HG02885 (cell line): ENCODE measurements at regions not wholly inside any gene's neighbourhood (a gene's known extent, or its start where the extent isn't known, plus 50 kb on each side); places are given as distances from the start of the nearest gene placed in this dataset.

Experiments used
- ATAC-seq: cut with Tn5 transposase; IDR thresholded peaks from one replicate; pipeline ENCODE4 v1.9.1; 2021; ENCODE audit warnings: mild to moderate bottlenecking; ENCODE audit not compliant: unreplicated experiment, poor library complexity

- peak; percentile 13 for ATAC-seq
Measured at GRCh38 chr12:92650228-92650822, 52.5 kb upstream of the PLEKHG7 start.

GRCh38 chr12:92649511-92650227 is 53.1 kb upstream of the PLEKHG7 start:
- ATAC-seq, result peak; percentile 92

GRCh38 chr12:92648242-92649031 is 54.4 kb upstream of the PLEKHG7 start:
- ATAC-seq, result no peak

DNA sequence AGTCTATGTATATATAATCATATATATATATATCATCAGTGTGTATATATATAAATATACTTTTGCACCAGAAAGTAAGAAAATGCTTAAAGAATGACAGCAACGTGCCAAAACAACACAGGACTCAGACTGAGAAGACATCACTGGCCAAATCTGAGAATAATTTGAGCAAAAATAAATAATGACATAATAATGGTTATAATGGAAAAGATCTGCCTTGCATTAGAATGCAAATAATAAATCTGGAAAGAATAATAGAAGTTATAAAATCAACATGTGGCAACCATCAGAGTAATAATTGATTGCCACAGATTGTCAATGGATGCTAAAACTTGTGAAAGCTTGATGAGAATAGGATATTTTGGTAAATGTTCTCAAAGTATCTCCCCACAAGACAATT is 61.5 kb upstream of the PLEKHG7 start:
- no peak for ATAC-seq

DNA sequence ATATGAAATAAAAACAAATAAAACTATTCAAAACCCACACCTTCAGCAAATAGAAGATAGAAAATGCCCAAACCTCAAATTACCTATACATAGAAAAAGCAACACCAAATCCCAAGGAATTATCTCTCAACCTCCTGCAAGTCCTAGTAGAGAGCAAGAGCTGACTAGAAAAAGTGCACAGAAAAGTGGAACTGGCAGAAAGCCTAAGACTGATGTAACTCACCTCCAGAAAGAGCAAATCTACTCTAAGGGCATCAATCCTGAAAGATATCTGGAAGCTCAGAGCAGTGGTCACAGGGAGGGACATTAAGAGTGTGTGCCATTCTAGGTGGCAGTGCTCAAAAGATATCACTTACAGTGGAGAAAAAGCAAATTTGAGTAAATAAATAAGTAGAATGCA is 62.1 kb upstream of the PLEKHG7 start:
- ATAC-seq, result no peak

- no peak for ATAC-seq
Measured at GRCh38 chr12:92639017-92639416, 63.8 kb upstream of the PLEKHG7 start.

GRCh38 chr12:92634730-92635129 is 68.1 kb upstream of the PLEKHG7 start:
- ATAC-seq, result no peak

DNA sequence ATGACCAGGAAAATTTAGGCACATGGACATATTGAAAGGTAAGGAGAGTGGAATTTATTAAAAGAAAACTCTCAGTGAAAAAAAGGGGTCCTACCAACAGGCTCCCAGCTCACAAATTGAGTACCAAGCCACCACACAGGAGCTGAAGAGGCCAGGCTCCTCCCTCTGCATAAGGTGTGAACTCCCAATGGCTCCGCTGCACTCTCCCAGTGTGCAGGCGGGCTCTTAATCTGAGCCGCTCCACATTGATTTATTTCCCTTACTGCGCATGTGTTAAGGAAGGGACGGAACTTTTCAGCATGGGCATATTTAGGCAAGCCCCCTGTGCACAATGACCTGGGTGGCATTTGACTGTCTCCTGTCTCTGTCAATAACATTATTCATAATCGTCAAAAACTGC is 68.6 kb upstream of the PLEKHG7 start:
- no peak for ATAC-seq

GRCh38 chr12:92630968-92631367 is 71.8 kb upstream of the PLEKHG7 start:
- no peak for ATAC-seq

DNA sequence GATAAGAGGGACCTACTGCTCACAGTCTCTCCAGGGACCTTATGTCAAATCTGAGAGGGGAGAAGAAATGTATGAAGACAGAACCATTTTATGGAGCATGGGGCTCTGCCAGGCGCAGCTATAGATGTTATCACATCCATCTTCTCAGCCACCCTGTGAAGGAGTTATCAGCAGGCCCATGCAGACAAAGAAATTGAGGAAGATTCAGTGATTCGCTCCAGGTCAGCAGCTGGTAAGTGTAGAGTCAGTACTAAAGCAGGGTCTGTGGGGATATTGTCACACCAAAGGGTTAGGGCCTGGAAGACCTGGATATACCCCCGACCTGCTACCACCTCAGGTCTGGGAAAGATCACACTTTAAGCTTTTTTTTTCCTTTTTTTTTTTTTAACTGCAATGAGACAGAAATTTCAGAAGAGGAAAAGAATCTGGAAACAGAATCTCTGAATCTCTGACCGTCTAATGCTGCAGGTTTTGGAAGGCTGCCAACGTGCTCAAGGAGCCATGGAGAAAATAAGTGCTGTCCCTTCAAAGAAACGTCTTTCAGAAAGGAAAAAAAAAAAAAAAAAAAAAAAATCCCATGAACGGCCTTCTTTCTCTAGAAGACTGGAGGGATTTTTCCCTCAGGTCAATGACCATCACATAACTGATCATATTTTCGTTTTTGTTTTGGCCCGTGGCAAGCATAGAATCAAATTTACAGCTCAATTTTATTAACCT is 73.3 kb upstream of the PLEKHG7 start:
- no peak for ATAC-seq

- ATAC-seq, result no peak
Measured at GRCh38 chr12:92628476-92628875, 74.3 kb upstream of the PLEKHG7 start.

GRCh38 chr12:92627511-92627910 is 75.3 kb upstream of the PLEKHG7 start:
- ATAC-seq, result no peak

- no peak for ATAC-seq
Measured at GRCh38 chr12:92625639-92626310, 77.0 kb upstream of the PLEKHG7 start.

GRCh38 chr12:92624236-92624635 is 78.6 kb upstream of the PLEKHG7 start:
- no peak for ATAC-seq

GRCh38 chr12:92623386-92623785 is 79.4 kb upstream of the PLEKHG7 start:
- ATAC-seq, result no peak

GRCh38 chr12:92621833-92622232 is 81.0 kb upstream of the PLEKHG7 start:
- no peak for ATAC-seq

DNA sequence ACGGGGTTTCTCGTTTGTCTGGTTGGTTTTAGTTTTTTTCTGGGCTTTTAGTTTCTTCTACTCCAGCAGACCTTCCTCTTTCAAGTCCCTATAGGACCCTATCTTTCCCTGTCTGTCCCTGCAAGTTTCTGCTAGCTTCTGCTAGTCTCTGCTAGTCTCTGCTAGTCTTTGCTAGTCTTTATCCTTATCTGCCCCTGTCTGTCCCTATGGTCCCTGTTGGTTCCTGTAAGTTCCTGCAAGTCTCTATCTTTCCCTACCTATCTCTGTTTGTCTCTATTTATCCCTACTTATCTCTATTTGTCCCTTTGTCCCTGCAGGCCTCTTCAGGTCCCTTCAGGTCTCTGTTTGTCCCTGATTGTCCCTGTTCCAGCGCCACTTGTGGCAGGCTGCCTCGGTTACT is 81.5 kb upstream of the PLEKHG7 start:
- no peak for ATAC-seq

DNA sequence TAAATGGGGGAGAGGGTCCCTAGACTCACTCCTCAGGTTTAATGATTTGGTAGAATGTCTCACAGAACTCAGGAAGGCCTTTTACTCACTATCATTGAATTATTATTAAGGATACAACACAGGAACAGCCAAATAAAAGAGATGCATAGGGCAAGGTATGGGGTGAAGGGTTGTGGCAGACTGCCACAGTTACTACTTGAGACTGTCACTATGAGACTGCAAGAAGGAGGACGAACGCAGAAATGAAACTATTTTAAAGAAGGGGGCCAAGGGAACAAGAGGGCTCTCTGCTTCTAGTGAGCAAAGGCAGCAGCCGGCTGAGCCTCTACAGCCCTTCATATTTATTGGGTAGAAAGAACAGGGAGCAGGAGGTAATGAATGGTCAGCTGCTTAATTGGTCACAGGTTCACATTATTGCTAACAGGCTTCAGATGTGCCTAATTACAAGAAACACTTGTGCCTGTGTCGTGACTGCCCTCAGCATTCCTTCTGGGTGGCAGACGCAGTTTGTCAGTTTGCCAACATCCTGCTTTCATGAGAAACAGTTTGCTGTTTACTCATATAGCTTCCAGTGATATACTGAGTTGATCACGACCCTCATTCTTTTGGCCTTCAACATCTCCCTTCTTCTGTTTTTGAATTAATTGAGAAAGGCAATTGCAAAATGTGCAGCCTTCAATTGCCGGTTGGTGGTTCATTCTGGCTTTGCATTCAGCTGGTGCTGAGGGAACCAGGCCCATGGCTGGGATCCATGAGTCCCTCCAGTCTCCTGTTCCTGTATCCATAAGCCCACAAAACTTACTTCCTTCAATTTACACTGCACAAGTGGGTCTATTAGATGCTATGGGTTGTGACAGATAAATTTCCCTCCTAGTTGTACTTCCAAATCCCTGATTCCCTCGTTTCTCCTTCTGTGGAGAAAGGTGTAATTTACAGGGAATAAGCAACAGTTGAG is 82.8 kb upstream of the PLEKHG7 start:
- ATAC-seq, result no peak

DNA sequence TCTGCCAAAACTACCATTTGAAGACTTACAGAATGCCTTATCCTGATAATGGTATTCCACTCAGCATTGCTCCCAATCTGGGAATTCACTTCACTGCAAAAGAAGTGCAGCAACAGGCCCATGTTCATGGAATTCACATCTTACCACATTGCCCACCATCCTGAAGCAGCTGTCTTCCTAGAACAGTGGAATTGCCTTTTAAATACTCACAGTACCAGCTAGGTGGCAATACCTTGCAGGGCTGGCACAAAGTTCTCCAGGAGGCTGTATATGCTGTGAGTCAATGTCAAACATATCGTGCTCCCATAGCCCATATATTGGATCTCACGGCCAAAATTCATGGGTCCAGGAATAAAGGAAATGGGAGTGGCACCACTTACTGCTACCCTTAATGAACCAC is 83.8 kb upstream of the PLEKHG7 start:
- ATAC-seq, result no peak
